Ishikawa (cell line): ENCODE measurements at regions not wholly inside any gene's neighbourhood (a gene's known extent, or its start where the extent isn't known, plus 50 kb on each side); places are given as distances from the start of the nearest gene placed in this dataset.

ENCODE experiments used
- CEBPB ChIP-seq: IDR thresholded peaks from 2 replicates; pipeline ENCODE4 v1.6.1; 2012
- CREB1 ChIP-seq: IDR thresholded peaks from 2 replicates; pipeline ENCODE4 v1.6.1; 2012; ENCODE audit warnings: low read depth
- EGR1 ChIP-seq: IDR thresholded peaks from 2 replicates; pipeline ENCODE4 v1.6.1; 2012
- EP300 ChIP-seq: IDR thresholded peaks from 2 replicates; pipeline ENCODE4 v1.6.1; 2012; ENCODE audit warnings: borderline replicate concordance
- FOXM1 ChIP-seq: IDR thresholded peaks from 2 replicates; pipeline ENCODE4 v1.6.1; 2012; ENCODE audit warnings: low read depth, borderline replicate concordance
- NFIC ChIP-seq: IDR thresholded peaks from 2 replicates; pipeline ENCODE4 v1.6.1; 2012
- RAD21 ChIP-seq: IDR thresholded peaks from 2 replicates; pipeline ENCODE4 v1.6.1; 2012; ENCODE audit warnings: low read depth
- REST ChIP-seq: IDR thresholded peaks from 2 replicates; pipeline ENCODE4 v1.6.1; 2012; ENCODE audit warnings: low read depth, mild to moderate bottlenecking
- TAF1 ChIP-seq: IDR thresholded peaks from 2 replicates; pipeline ENCODE4 v1.6.1; 2012; ENCODE audit warnings: low read depth, mild to moderate bottlenecking
- TCF12 ChIP-seq: IDR thresholded peaks from 2 replicates; pipeline ENCODE4 v1.6.1; 2012; ENCODE audit warnings: low read depth
- TEAD4 ChIP-seq: IDR thresholded peaks from 2 replicates; pipeline ENCODE4 v1.6.1; 2012
- USF1 ChIP-seq: IDR thresholded peaks from 2 replicates; pipeline ENCODE4 v1.6.1; 2012
- YY1 ChIP-seq: IDR thresholded peaks from 2 replicates; pipeline ENCODE4 v1.6.1; 2012; ENCODE audit warnings: low read depth
- ZBTB7A ChIP-seq: IDR thresholded peaks from 2 replicates; pipeline ENCODE4 v1.6.1; 2012; ENCODE audit warnings: low read depth
- TF ChIP-seq, protein P1 (sequence below): IDR thresholded peaks from 2 replicates; pipeline ENCODE4 v1.6.1; 2012

DNA sequence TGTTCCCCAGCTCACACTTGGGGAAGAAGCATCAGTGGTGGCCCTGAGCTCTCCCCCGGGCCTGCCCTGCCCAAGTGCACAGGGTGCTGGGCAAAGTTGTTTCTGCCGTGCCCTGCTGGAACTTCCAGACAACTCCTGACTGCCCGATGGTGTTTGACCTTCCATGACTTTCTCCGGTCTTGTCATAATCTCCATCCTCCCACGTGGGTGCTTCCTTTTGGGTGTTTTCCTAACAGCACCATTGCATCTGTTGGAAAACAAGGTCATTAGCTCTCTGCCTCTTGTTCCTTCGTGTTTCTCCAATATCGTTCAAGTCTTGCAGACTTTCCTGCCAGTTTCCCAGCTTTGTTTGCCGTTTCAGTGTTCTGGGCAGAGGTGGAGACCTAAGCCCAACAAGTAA is 68.7 kb upstream of the TIAM2 start:
- TF ChIP-seq NFIC (no peak), EP300 (no peak), CEBPB (no peak), CREB1 (no peak), TAF1 (no peak), USF1 (no peak), EGR1 (no peak), TEAD4 (no peak), FOXM1 (no peak), ZBTB7A (no peak), TCF12 (no peak), REST (no peak), RAD21 (no peak), YY1 (no peak)
- TF ChIP-seq, protein P1, sequence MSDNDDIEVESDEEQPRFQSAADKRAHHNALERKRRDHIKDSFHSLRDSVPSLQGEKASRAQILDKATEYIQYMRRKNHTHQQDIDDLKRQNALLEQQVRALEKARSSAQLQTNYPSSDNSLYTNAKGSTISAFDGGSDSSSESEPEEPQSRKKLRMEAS, result no peak

DNA sequence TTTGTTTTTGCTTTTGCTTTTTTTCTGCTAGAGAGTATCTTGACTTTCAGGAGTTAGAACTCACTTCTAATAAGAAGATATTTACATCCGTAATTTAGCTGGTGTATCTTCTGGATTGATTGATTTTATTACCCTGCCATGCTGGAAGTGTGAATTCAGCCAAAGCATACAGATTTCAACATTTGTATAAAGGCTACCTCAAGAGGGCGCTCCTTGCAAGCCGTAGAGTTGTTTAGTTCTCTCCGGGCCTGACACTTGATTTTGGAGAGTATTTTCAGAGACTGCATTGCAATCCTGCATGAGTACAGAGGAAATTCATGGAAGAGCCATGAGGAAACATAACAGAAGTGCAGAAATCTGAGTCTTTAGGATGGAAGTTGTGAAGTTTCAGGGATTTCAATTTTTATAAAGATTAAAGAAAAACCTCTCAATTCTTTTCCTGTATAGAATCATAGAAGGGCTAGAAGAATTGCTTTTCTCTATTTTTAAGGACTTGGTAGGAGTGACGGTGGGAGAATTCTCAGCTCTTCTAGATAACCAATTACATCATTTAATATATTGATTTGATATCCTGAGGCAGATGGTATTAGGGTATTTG is 66.7 kb upstream of the TIAM2 start:
- TF ChIP-seq RAD21 (peak; percentile 93), CREB1 (no peak), YY1 (no peak), REST (no peak)

GRCh38 chr6:154930451-154930851 is 64.7 kb upstream of the TIAM2 start:
- no peak for TF ChIP-seq EP300
- no peak for TF ChIP-seq TAF1
- TF ChIP-seq TEAD4, result no peak
- TF ChIP-seq FOXM1, result no peak
- no peak for TF ChIP-seq ZBTB7A
- TF ChIP-seq USF1, result no peak
- TF ChIP-seq NFIC, result no peak
- no peak for TF ChIP-seq CREB1
- no peak for TF ChIP-seq TCF12
- no peak for TF ChIP-seq EGR1
- TF ChIP-seq RAD21, result no peak
- TF ChIP-seq REST, result no peak
- TF ChIP-seq, protein P1, result no peak
- no peak for TF ChIP-seq YY1

GRCh38 chr6:154931711-154932424 is 63.2 kb upstream of the TIAM2 start:
- TF ChIP-seq TAF1 (no peak), CEBPB (no peak), TEAD4 (peak; percentile 54; the same call in 1 of the 2 replicates), YY1 (no peak), ZBTB7A (no peak), EP300 (no peak)
